H9 (cell line): ENCODE measurements at regions not wholly inside any gene's neighbourhood (a gene's known extent, or its start where the extent isn't known, plus 50 kb on each side); places are given as distances from the start of the nearest gene placed in this dataset.

Experiments
- DNase-seq: peaks from one replicate; pipeline ENCODE4 v3.0.0-alpha.2; 2017
- H2AFZ ChIP-seq: one replicate; pipeline ENCODE4 v1.6.1; 2013; ENCODE audit warnings: mild to moderate bottlenecking, low read length, control low read depth, moderate library complexity
- H2AK5ac ChIP-seq: 2 replicates; pipeline ENCODE4 v1.6.1; 2013; ENCODE audit warnings: low read length, control low read depth, mixed read lengths; ENCODE audit not compliant: insufficient read length
- H2BK120ac ChIP-seq: one replicate; pipeline ENCODE4 v1.6.1; 2013; ENCODE audit warnings: low read depth, mild to moderate bottlenecking, low read length, control low read depth, inconsistent platforms; ENCODE audit not compliant: poor library complexity, severe bottlenecking
- H2BK12ac ChIP-seq: 2 replicates; pipeline ENCODE4 v1.6.1; 2013; ENCODE audit warnings: low read length, control low read depth, mixed read lengths, low read depth; ENCODE audit not compliant: insufficient read length
- H2BK15ac ChIP-seq: 2 replicates; pipeline ENCODE4 v1.6.1; 2013; ENCODE audit warnings: low read depth, low read length, control low read depth
- H2BK20ac ChIP-seq: one replicate; pipeline ENCODE4 v1.6.1; 2013; ENCODE audit warnings: low read depth, mild to moderate bottlenecking, low read length, control low read depth, inconsistent platforms; ENCODE audit not compliant: poor library complexity, severe bottlenecking
- H2BK5ac ChIP-seq: 2 replicates; pipeline ENCODE4 v1.6.1; 2013; ENCODE audit warnings: low read length, control low read depth, mixed read lengths; ENCODE audit not compliant: insufficient read length
- H3K14ac ChIP-seq: 2 replicates; pipeline ENCODE4 v1.6.1; 2013; ENCODE audit warnings: low read length, control low read depth; ENCODE audit not compliant: insufficient read depth
- H3K18ac ChIP-seq: 2 replicates; pipeline ENCODE4 v1.6.1; 2013; ENCODE audit warnings: low read depth, mild to moderate bottlenecking, mixed read lengths, low read length, control low read depth; ENCODE audit not compliant: insufficient read length
- H3K23ac ChIP-seq: 2 replicates; pipeline ENCODE4 v1.6.1; 2013; ENCODE audit warnings: low read length, control low read depth, mixed read lengths, low read depth; ENCODE audit not compliant: insufficient read length
- H3K23me2 ChIP-seq: 2 replicates; pipeline ENCODE4 v1.6.1; 2013; ENCODE audit warnings: low read depth, mild to moderate bottlenecking, mixed read lengths, low read length, control low read depth; ENCODE audit not compliant: insufficient read length, poor library complexity, severe bottlenecking
- H3K27ac ChIP-seq: 2 replicates; pipeline ENCODE4 v1.5.1; 2013; ENCODE audit warnings: low read length, control low read depth, mixed read lengths, low read depth; ENCODE audit not compliant: insufficient read length
- H3K27me3 ChIP-seq: 2 replicates; pipeline ENCODE4 v1.6.1; 2013; ENCODE audit warnings: low read length, control low read depth, inconsistent platforms; ENCODE audit not compliant: insufficient read depth
- H3K4ac ChIP-seq: 2 replicates; pipeline ENCODE4 v1.6.1; 2013; ENCODE audit warnings: low read depth, mild to moderate bottlenecking, control low read depth, inconsistent platforms, low read length, moderate library complexity
- H3K4me1 ChIP-seq: 2 replicates; pipeline ENCODE4 v1.6.1; 2013; ENCODE audit warnings: low read length, control low read depth, inconsistent platforms; ENCODE audit not compliant: insufficient read depth
- H3K4me2 ChIP-seq: 2 replicates; pipeline ENCODE4 v1.6.1; 2013; ENCODE audit warnings: low read length, control low read depth, mixed read lengths; ENCODE audit not compliant: insufficient read length, insufficient read depth
- H3K56ac ChIP-seq: 2 replicates; pipeline ENCODE4 v1.6.1; 2013; ENCODE audit warnings: low read depth, mild to moderate bottlenecking, mixed read lengths, low read length, control low read depth; ENCODE audit not compliant: insufficient read length
- H3K79me1 ChIP-seq: 2 replicates; pipeline ENCODE4 v1.6.1; 2013; ENCODE audit warnings: low read depth, mild to moderate bottlenecking, moderate library complexity, low read length, control low read depth, inconsistent platforms; ENCODE audit not compliant: insufficient read depth, poor library complexity, severe bottlenecking
- H3K79me2 ChIP-seq: 2 replicates; pipeline ENCODE4 v1.6.1; 2013; ENCODE audit warnings: low read length, control low read depth, inconsistent platforms; ENCODE audit not compliant: insufficient read depth
- H3K9ac ChIP-seq: 2 replicates; pipeline ENCODE4 v1.6.1; 2013; ENCODE audit warnings: low read length, control low read depth, mixed read lengths; ENCODE audit not compliant: insufficient read length; ENCODE audit errors: extremely low read depth
- H3K9me3 ChIP-seq: one replicate; pipeline ENCODE4 v1.6.1; 2013; ENCODE audit warnings: low read depth, low read length, inconsistent platforms; ENCODE audit not compliant: control insufficient read depth
- H3T11ph ChIP-seq: one replicate; pipeline ENCODE4 v1.6.1; 2013; ENCODE audit warnings: mild to moderate bottlenecking, low read length, control low read depth, inconsistent platforms
- H4K20me1 ChIP-seq: one replicate; pipeline ENCODE4 v1.6.1; 2013; ENCODE audit not compliant: control insufficient read depth, insufficient read length, insufficient read depth
- H4K5ac ChIP-seq: 2 replicates; pipeline ENCODE4 v1.6.1; 2013; ENCODE audit warnings: low read depth, mild to moderate bottlenecking, mixed read lengths, low read length, control low read depth; ENCODE audit not compliant: insufficient read length
- H4K8ac ChIP-seq: replicated peaks from 2 replicates; pipeline ENCODE4 v1.6.1; 2013; ENCODE audit warnings: low read length, control low read depth, mixed read lengths, low read depth; ENCODE audit not compliant: insufficient read length
- H4K91ac ChIP-seq: 2 replicates; pipeline ENCODE4 v1.6.1; 2013; ENCODE audit warnings: low read depth, mild to moderate bottlenecking, moderate library complexity, mixed read lengths, low read length, control low read depth; ENCODE audit not compliant: insufficient read length
- H3K27ac Mint-ChIP-seq, 3 experiments: 2 replicates in 2 of 3; 3 replicates in 1 of 3; pipeline ENCODE4 v1.8.0; 2020 to 2021; ENCODE audit warnings: mixed read lengths in 3 of 3, mild to moderate bottlenecking in 1 of 3, moderate library complexity in 1 of 3
- H3K27me3 Mint-ChIP-seq: 2 replicates; pipeline ENCODE4 v1.8.0; 2021; ENCODE audit warnings: low read depth, mild to moderate bottlenecking, moderate library complexity, mixed read lengths
- H3K36me3 Mint-ChIP-seq, 3 experiments: 2 replicates in 2 of 3; 3 replicates in 1 of 3; pipeline ENCODE4 v1.8.0; 2020 to 2021; ENCODE audit warnings: low read depth in 3 of 3, mixed read lengths in 3 of 3; ENCODE audit not compliant: insufficient read depth in 1 of 3
- H3K4me1 Mint-ChIP-seq, 2 experiments: 2 replicates each; pipeline ENCODE4 v1.8.0; 2020; ENCODE audit warnings: mixed read lengths in 2 of 2
- H3K4me3 Mint-ChIP-seq, 2 experiments: 2 replicates in 1 of 2; 3 replicates in 1 of 2; pipeline ENCODE4 v1.8.0; 2020 to 2021; ENCODE audit warnings: mild to moderate bottlenecking in 2 of 2, mixed read lengths in 2 of 2, moderate library complexity in 1 of 2
- H3K9me3 Mint-ChIP-seq, 2 experiments: 2 replicates in 1 of 2; 3 replicates in 1 of 2; pipeline ENCODE4 v1.8.0; 2020; ENCODE audit warnings: mild to moderate bottlenecking in 2 of 2, mixed read lengths in 2 of 2, moderate library complexity in 1 of 2
- WGBS: extraction: QIAGEN DNeasy Blood & Tissue Kit; methylation state at CpG from one replicate; pipeline ENCODE4 v1.1.7; 2013; ENCODE audit warnings: missing lambda C conversion rate, low lambda C conversion rate, mixed read lengths; ENCODE audit not compliant: insufficient read length; ENCODE audit errors: extremely low coverage; 5-methylcytosine and 5-hydroxymethylcytosine counted together
- TF ChIP-seq, protein P1 (sequence below): fragments of 200-600 bp; sonication (generic); conservative IDR thresholded peaks from 3 replicates; pipeline ENCODE4 v1.8.0; 2021; ENCODE audit warnings: antibody characterized with exemption, mild to moderate bottlenecking

DNA sequence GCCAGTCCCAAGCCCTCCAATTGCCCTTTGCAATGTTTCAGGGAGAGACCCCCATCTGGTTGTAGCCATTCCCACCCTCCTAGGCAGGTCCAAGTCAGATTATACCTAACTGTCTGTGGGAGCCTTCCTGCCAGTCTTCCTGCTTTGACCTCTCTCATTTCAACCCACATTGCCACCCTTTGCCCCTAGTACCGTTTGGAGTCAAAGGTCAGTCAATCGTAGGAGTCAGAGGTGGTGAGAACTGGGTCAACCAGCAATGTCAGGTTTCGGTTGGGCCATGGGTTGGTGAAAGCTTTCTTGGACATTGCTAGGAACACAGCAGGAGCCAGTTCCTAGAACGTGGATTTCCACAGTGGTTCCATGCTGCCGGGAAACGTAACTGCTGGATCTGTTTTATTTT lies 269.4 kb upstream of the GHITM start:
- no peak overlapping the region for H2BK120ac ChIP-seq
- H3K4ac ChIP-seq, result no peak overlapping the region
- Mint-ChIP-seq H3K9me3 (no peaks in the 10 kb centered on the region), H3K27me3 (peaks cover 18% of the 10 kb centered on the region), H3K36me3 (no peaks in the 10 kb centered on the region), H3K27ac (no peak overlapping the region), H3K4me1 (peaks cover 7 to 13% of the 10 kb centered on the region in 2 experiments), H3K4me3 (no peak overlapping the region)
- no peak overlapping the region for H3K56ac ChIP-seq
- no peak overlapping the region for H2AFZ ChIP-seq
- H3T11ph ChIP-seq, result no peak overlapping the region
- H4K8ac ChIP-seq, result no peak overlapping the region
- DNase-seq, result no peak
- no peak overlapping the region for H3K18ac ChIP-seq
- H4K20me1 ChIP-seq, result no peaks in the 10 kb centered on the region
- no peak overlapping the region for H2BK5ac ChIP-seq
- H3K27me3 ChIP-seq, result no peaks in the 10 kb centered on the region
- H3K79me1 ChIP-seq, result no peaks in the 10 kb centered on the region
- H3K23ac ChIP-seq, result no peak overlapping the region
- no peak overlapping the region for H2BK12ac ChIP-seq
- no peak overlapping the region for H3K4me2 ChIP-seq
- no peak overlapping the region for H4K5ac ChIP-seq
- no peaks in the 10 kb centered on the region for H3K4me1 ChIP-seq
- H2AK5ac ChIP-seq, result no peak overlapping the region
- no peak overlapping the region for H3K9ac ChIP-seq
- no peak overlapping the region for H3K27ac ChIP-seq
- H4K91ac ChIP-seq, result no peak overlapping the region
- H3K14ac ChIP-seq, result no peak overlapping the region
- H3K23me2 ChIP-seq, result no peaks in the 10 kb centered on the region
- no CpG with 5 or more reads among the region's 6 CpGs for WGBS
- TF ChIP-seq, protein P1, sequence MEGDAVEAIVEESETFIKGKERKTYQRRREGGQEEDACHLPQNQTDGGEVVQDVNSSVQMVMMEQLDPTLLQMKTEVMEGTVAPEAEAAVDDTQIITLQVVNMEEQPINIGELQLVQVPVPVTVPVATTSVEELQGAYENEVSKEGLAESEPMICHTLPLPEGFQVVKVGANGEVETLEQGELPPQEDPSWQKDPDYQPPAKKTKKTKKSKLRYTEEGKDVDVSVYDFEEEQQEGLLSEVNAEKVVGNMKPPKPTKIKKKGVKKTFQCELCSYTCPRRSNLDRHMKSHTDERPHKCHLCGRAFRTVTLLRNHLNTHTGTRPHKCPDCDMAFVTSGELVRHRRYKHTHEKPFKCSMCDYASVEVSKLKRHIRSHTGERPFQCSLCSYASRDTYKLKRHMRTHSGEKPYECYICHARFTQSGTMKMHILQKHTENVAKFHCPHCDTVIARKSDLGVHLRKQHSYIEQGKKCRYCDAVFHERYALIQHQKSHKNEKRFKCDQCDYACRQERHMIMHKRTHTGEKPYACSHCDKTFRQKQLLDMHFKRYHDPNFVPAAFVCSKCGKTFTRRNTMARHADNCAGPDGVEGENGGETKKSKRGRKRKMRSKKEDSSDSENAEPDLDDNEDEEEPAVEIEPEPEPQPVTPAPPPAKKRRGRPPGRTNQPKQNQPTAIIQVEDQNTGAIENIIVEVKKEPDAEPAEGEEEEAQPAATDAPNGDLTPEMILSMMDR, result no peak
- no peak overlapping the region for H2BK20ac ChIP-seq
- H3K79me2 ChIP-seq, result no peaks in the 10 kb centered on the region
- no peak overlapping the region for H2BK15ac ChIP-seq
- no peaks in the 10 kb centered on the region for H3K9me3 ChIP-seq
